ENCODE measurements at regions not wholly inside any gene's neighbourhood (a gene's known extent, or its start where the extent isn't known, plus 50 kb on each side); places are given as distances from the start of the nearest gene placed in this dataset.

- 82% methylated on average over 3 of the region's 3 CpGs for WGBS, 2 donors
- no peak for TF ChIP-seq POLR2AphosphoS5 (IDR thresholded peaks at IDR 0.05)
- no peak for TF ChIP-seq EP300 (IDR thresholded peaks at IDR 0.05)
- TF ChIP-seq CTCF (IDR thresholded peaks at IDR 0.05), result no peak
- TF ChIP-seq POLR2A (IDR thresholded peaks at IDR 0.05), result no peak
- DNase-seq (no peak), ATAC-seq (ENCODE audit: low FRiP score in 2 of 2) (no peak)
- H3K27ac ChIP-seq, result no peak overlapping the region
- no peaks in the 10 kb centered on the region for H3K36me3 ChIP-seq
- H3K9me3 ChIP-seq, result no peaks in the 10 kb centered on the region
- H3K4me1 ChIP-seq, result no peaks in the 10 kb centered on the region
- no peaks in the 10 kb centered on the region for H3K27me3 ChIP-seq
- no peak overlapping the region for H3K4me3 ChIP-seq
Measured at GRCh38 chr11:115693002-115693401, 188.8 kb upstream of the CADM1 start.

GRCh38 chr11:115691030-115691429 is 186.8 kb upstream of the CADM1 start:
- no peak overlapping the region for H3K4me3 ChIP-seq
- no peaks in the 10 kb centered on the region for H3K27me3 ChIP-seq
- H3K36me3 ChIP-seq, result no peaks in the 10 kb centered on the region
- no peak overlapping the region for H3K27ac ChIP-seq
- DNase-seq (no peak), ATAC-seq (ENCODE audit: low FRiP score in 2 of 2) (no peak)
- TF ChIP-seq POLR2A (IDR thresholded peaks at IDR 0.05) (no peak), EP300 (IDR thresholded peaks at IDR 0.05) (no peak), POLR2AphosphoS5 (IDR thresholded peaks at IDR 0.05) (no peak), CTCF (IDR thresholded peaks at IDR 0.05) (no peak)
- no peaks in the 10 kb centered on the region for H3K4me1 ChIP-seq
- 88 to 94% methylated on average over 3 of the region's 3 CpGs for WGBS, 2 donors
- no peaks in the 10 kb centered on the region for H3K9me3 ChIP-seq

- no peaks in the 10 kb centered on the region for H3K4me1 ChIP-seq
- H3K9me3 ChIP-seq, result no peaks in the 10 kb centered on the region
- H3K36me3 ChIP-seq, result no peaks in the 10 kb centered on the region
- no peak overlapping the region for H3K27ac ChIP-seq
- DNase-seq (no peak), ATAC-seq (ENCODE audit: low FRiP score in 2 of 2) (no peak)
- 49 to 57% methylated on average over 5 of the region's 5 CpGs for whole genome bisulfite sequencing, 2 donors
- TF ChIP-seq POLR2A (IDR thresholded peaks at IDR 0.05) (no peak), POLR2AphosphoS5 (IDR thresholded peaks at IDR 0.05) (no peak), CTCF (IDR thresholded peaks at IDR 0.05) (no peak), EP300 (IDR thresholded peaks at IDR 0.05) (no peak)
- H3K4me3 ChIP-seq, result no peak overlapping the region
- H3K27me3 ChIP-seq, result no peaks in the 10 kb centered on the region
Measured at GRCh38 chr11:115687934-115688333, 183.7 kb upstream of the CADM1 start.

- H3K27me3 ChIP-seq, result no peaks in the 10 kb centered on the region
- no peak overlapping the region for H3K4me3 ChIP-seq
- WGBS, 2 donors, result 68 to 70% methylated on average over 8 of the region's 8 CpGs
- no peaks in the 10 kb centered on the region for H3K4me1 ChIP-seq
- ATAC-seq (ENCODE audit: low FRiP score in 2 of 2) (no peak), DNase-seq (no peak)
- TF ChIP-seq POLR2AphosphoS5 (IDR thresholded peaks at IDR 0.05), result no peak
- TF ChIP-seq CTCF (IDR thresholded peaks at IDR 0.05), result no peak
- no peak for TF ChIP-seq EP300 (IDR thresholded peaks at IDR 0.05)
- no peak for TF ChIP-seq POLR2A (IDR thresholded peaks at IDR 0.05)
- no peaks in the 10 kb centered on the region for H3K9me3 ChIP-seq
- no peaks in the 10 kb centered on the region for H3K36me3 ChIP-seq
- H3K27ac ChIP-seq, result no peak overlapping the region
Measured at GRCh38 chr11:115684699-115685098, 180.5 kb upstream of the CADM1 start.

GRCh38 chr11:115684135-115684534 is 179.9 kb upstream of the CADM1 start:
- Histone ChIP-seq H3K36me3 (no peaks in the 10 kb centered on the region), H3K4me3 (no peak overlapping the region), H3K9me3 (no peaks in the 10 kb centered on the region), H3K27me3 (no peaks in the 10 kb centered on the region), H3K27ac (no peak overlapping the region), H3K4me1 (no peaks in the 10 kb centered on the region)
- TF ChIP-seq POLR2AphosphoS5 (IDR thresholded peaks at IDR 0.05), result no peak
- no peak for TF ChIP-seq POLR2A (IDR thresholded peaks at IDR 0.05)
- TF ChIP-seq CTCF (IDR thresholded peaks at IDR 0.05), result no peak
- TF ChIP-seq EP300 (IDR thresholded peaks at IDR 0.05), result no peak
- WGBS, 2 donors, result 92 to 98% methylated on average over 2 of the region's 2 CpGs
- DNase-seq, result no peak
- no peak for ATAC-seq (ENCODE audit: low FRiP score in 2 of 2)
